Left lung (tissue), 4 donors: ENCODE measurements at regions not wholly inside any gene's neighbourhood (a gene's known extent, or its start where the extent isn't known, plus 50 kb on each side); places are given as distances from the start of the nearest gene placed in this dataset.
"Not testable (repeated sequence)": the region's sequence is repeated elsewhere in the genome, so short reads cannot be mapped to it uniquely, and the experiment has no call there.

Experiments used
- ATAC-seq: fragments of 200-7000 bp; cut with Tn5 transposase; one replicate; pipeline ENCODE4 v1.9.1; 2020; ENCODE audit warnings: moderate library complexity
- DNase-seq, 4 donors: peaks; one replicate each; pipeline ENCODE4 v3.0.0-alpha.2; 2013 to 2020
- H3K27ac ChIP-seq, 2 donors: fragments of 200-600 bp; sonication (generic) in 1 of 2; one replicate each; pipeline versions ENCODE4 v1.5.0 to v1.8.0; 2020 to 2021
- H3K27me3 ChIP-seq, 2 donors: fragments of 200-600 bp; sonication (generic) in 1 of 2; one replicate each; pipeline versions ENCODE4 v1.5.0 to v1.8.0; 2020 to 2021
- H3K36me3 ChIP-seq, 2 donors: fragments of 200-600 bp; sonication (generic) in 1 of 2; one replicate each; pipeline versions ENCODE4 v1.5.0 to v1.8.0; 2020 to 2021
- H3K4me1 ChIP-seq, 2 donors: fragments of 200-600 bp; one replicate each; pipeline ENCODE4 v1.8.0; 2021
- H3K4me3 ChIP-seq, 2 donors: fragments of 200-600 bp; sonication (generic) in 1 of 2; one replicate each; pipeline versions ENCODE4 v1.5.0 to v1.8.0; 2020 to 2021; ENCODE audit warnings: mild to moderate bottlenecking in 1 of 2
- H3K9me3 ChIP-seq, 2 donors: fragments of 200-600 bp; sonication (generic) in 1 of 2; one replicate each; pipeline versions ENCODE4 v1.5.0 to v1.8.0; 2020 to 2021
- CTCF ChIP-seq, 2 donors: fragments of 200-600 bp; sonication (generic) in 1 of 2; IDR thresholded peaks; one replicate each; pipeline versions ENCODE4 v1.5.0 to v1.8.0; 2021; ENCODE audit warnings: antibody characterized with exemption in 2 of 2
- intact Hi-C, 2 donors: fragments of 100-400 bp; cut with DNase I; formaldehyde crosslinking; loops; one replicate each; pipeline versions ENCODE4 v1.11.2 to v1.14.2; 2022
- donor health status: DM: no; HTN: yes; CAD: no.
- donor health status: DM: no; HTN: no; CAD: no.

- DNase-seq (no peak), ATAC-seq (no peak)
- Histone ChIP-seq H3K36me3 (no peaks in the 10 kb centered on the region), H3K27ac (no peak overlapping the region), H3K4me1 (no peaks in the 10 kb centered on the region), H3K4me3 (no peak overlapping the region), H3K27me3 (no peaks in the 10 kb centered on the region), H3K9me3 (no peaks in the 10 kb centered on the region)
- TF ChIP-seq CTCF (IDR thresholded peaks at IDR 0.05): no peak
- intact Hi-C loops: no loop called here
Measured at GRCh38 chr14:28240909-28241308, 525.7 kb upstream of the FOXG1 start.

- intact Hi-C loops: no loop called here
- H3K27ac ChIP-seq: no peak overlapping the region
- no peak for TF ChIP-seq CTCF (IDR thresholded peaks at IDR 0.05)
Measured at GRCh38 chr14:28242895-28243294, 523.7 kb upstream of the FOXG1 start.

GRCh38 chr14:28243600-28243999 is 523.0 kb upstream of the FOXG1 start:
- intact Hi-C loops: no loop called here
- Histone ChIP-seq H3K4me3 (no peak overlapping the region), H3K36me3 (no peaks in the 10 kb centered on the region), H3K27me3 (no peaks in the 10 kb centered on the region), H3K27ac (no peak overlapping the region), H3K9me3 (no peaks in the 10 kb centered on the region), H3K4me1 (no peaks in the 10 kb centered on the region)
- TF ChIP-seq CTCF (IDR thresholded peaks at IDR 0.05): no peak
- ATAC-seq (no peak), DNase-seq (no peak)

More at GRCh38 chr14:28242895-28243294, 523.7 kb upstream of the FOXG1 start:
- ATAC-seq (no peak), DNase-seq (no peak)
- Histone ChIP-seq H3K9me3 (no peaks in the 10 kb centered on the region), H3K4me3 (no peak overlapping the region), H3K4me1 (no peaks in the 10 kb centered on the region), H3K36me3 (no peaks in the 10 kb centered on the region), H3K27me3 (no peaks in the 10 kb centered on the region)

GRCh38 chr14:28245216-28245615 is 521.4 kb upstream of the FOXG1 start:
- no peak for TF ChIP-seq CTCF (IDR thresholded peaks at IDR 0.05)
- Histone ChIP-seq H3K9me3 (peaks cover 0 to 4% of the 10 kb centered on the region in 2 donors), H3K4me3 (no peak overlapping the region), H3K36me3 (no peaks in the 10 kb centered on the region), H3K27me3 (no peaks in the 10 kb centered on the region), H3K27ac (no peak overlapping the region), H3K4me1 (no peaks in the 10 kb centered on the region)
- ATAC-seq (no peak), DNase-seq (no peak)
- intact Hi-C loops: no loop called here

- H3K36me3 ChIP-seq: no peaks in the 10 kb centered on the region
Measured at GRCh38 chr14:28247491-28247890, 519.1 kb upstream of the FOXG1 start.

GRCh38 chr14:28252124-28252523 is 514.5 kb upstream of the FOXG1 start:
- ATAC-seq, H3K27me3 ChIP-seq, H3K4me1 ChIP-seq, DNase-seq, intact Hi-C loops, H3K36me3 ChIP-seq, H3K4me3 ChIP-seq, H3K27ac ChIP-seq: not testable (repeated sequence)
- peaks cover 0 to 23% of the 10 kb centered on the region in 2 donors for H3K9me3 ChIP-seq

More at GRCh38 chr14:28247491-28247890, 519.1 kb upstream of the FOXG1 start:
- Histone ChIP-seq H3K4me3 (no peak overlapping the region), H3K27ac (no peak overlapping the region), H3K9me3 (peaks cover 0 to 14% of the 10 kb centered on the region in 2 donors), H3K27me3 (no peaks in the 10 kb centered on the region), H3K4me1 (no peaks in the 10 kb centered on the region)
- DNase-seq (no peak), ATAC-seq (no peak)
- intact Hi-C loops: no loop called here
- TF ChIP-seq CTCF (IDR thresholded peaks at IDR 0.05): no peak
